Type B pancreatic cell (in vitro differentiated cells): ENCODE measurements at regions not wholly inside any gene's neighbourhood (a gene's known extent, or its start where the extent isn't known, plus 50 kb on each side); places are given as distances from the start of the nearest gene placed in this dataset.
A peak's percentile ranks its signal among the peaks of the same experiment; 100 is the strongest.

ENCODE experiments used
- DNase-seq: peaks from one replicate; pipeline ENCODE4 v3.0.0; 2021; ENCODE audit warnings: mixed read lengths; ENCODE audit not compliant: unreplicated experiment; ENCODE audit errors: extremely low spot score
- H3K27ac Mint-ChIP-seq: 2 replicates; pipeline ENCODE4 v1.8.0; 2021; ENCODE audit warnings: mild to moderate bottlenecking, mixed read lengths
- H3K27me3 Mint-ChIP-seq: 2 replicates; pipeline ENCODE4 v1.8.0; 2021; ENCODE audit warnings: mixed read lengths
- H3K36me3 Mint-ChIP-seq: 2 replicates; pipeline ENCODE4 v1.8.0; 2021; ENCODE audit warnings: mixed read lengths
- H3K4me1 Mint-ChIP-seq: one replicate; pipeline ENCODE4 v1.8.0; 2021; ENCODE audit warnings: mixed read lengths; ENCODE audit not compliant: unreplicated experiment
- H3K4me3 Mint-ChIP-seq: 2 replicates; pipeline ENCODE4 v1.8.0; 2021; ENCODE audit warnings: mild to moderate bottlenecking, mixed read lengths
- H3K9me3 Mint-ChIP-seq: 2 replicates; pipeline ENCODE4 v1.8.0; 2021; ENCODE audit warnings: mixed read lengths
- CTCF ChIP-seq: fragments of 200-600 bp; sonication (generic); conservative IDR thresholded peaks from 2 replicates; pipeline ENCODE4 v1.5.0; 2021; ENCODE audit warnings: antibody characterized with exemption, mild to moderate bottlenecking

GRCh38 chr11:70644343-70645060 lies 246.2 kb downstream of the CTTN start:
- no peak for DNase-seq
- Mint-ChIP-seq H3K27me3 (peaks cover 3% of the 10 kb centered on the region), H3K4me3 (no peak overlapping the region), H3K4me1 (peaks cover 13% of the 10 kb centered on the region), H3K36me3 (no peaks in the 10 kb centered on the region), H3K9me3 (no peaks in the 10 kb centered on the region), H3K27ac (no peak overlapping the region)
- TF ChIP-seq CTCF: no peak

GRCh38 chr11:70645537-70645936 lies 247.2 kb downstream of the CTTN start:
- H3K27me3 Mint-ChIP-seq: peaks cover 3% of the 10 kb centered on the region
- no peak for DNase-seq
- no peak overlapping the region for H3K27ac Mint-ChIP-seq
- H3K9me3 Mint-ChIP-seq: no peaks in the 10 kb centered on the region
- H3K4me1 Mint-ChIP-seq: peaks cover 13% of the 10 kb centered on the region
- H3K4me3 Mint-ChIP-seq: no peak overlapping the region
- no peaks in the 10 kb centered on the region for H3K36me3 Mint-ChIP-seq
- TF ChIP-seq CTCF: no peak

GRCh38 chr11:70646272-70647049 lies 248.1 kb downstream of the CTTN start:
- DNase-seq: no peak
- Mint-ChIP-seq H3K36me3 (no peaks in the 10 kb centered on the region), H3K4me1 (peaks cover 13% of the 10 kb centered on the region), H3K27ac (no peak overlapping the region), H3K27me3 (peaks cover 3% of the 10 kb centered on the region), H3K9me3 (no peaks in the 10 kb centered on the region), H3K4me3 (no peak overlapping the region)
- no peak for TF ChIP-seq CTCF

GRCh38 chr11:70647188-70648166 lies 249.1 kb downstream of the CTTN start:
- Mint-ChIP-seq H3K27me3 (peaks cover 3% of the 10 kb centered on the region), H3K36me3 (no peaks in the 10 kb centered on the region), H3K9me3 (no peaks in the 10 kb centered on the region), H3K27ac (no peak overlapping the region), H3K4me1 (peaks cover 13% of the 10 kb centered on the region), H3K4me3 (no peak overlapping the region)
- no peak for TF ChIP-seq CTCF
- no peak for DNase-seq

- peak; percentile 84 for DNase-seq
- TF ChIP-seq CTCF: no peak
- Mint-ChIP-seq H3K36me3 (no peaks in the 10 kb centered on the region), H3K4me1 (peaks cover 1% of the 10 kb centered on the region), H3K27ac (no peak overlapping the region), H3K4me3 (no peak overlapping the region), H3K27me3 (peaks cover 3% of the 10 kb centered on the region), H3K9me3 (no peaks in the 10 kb centered on the region)
Observed at GRCh38 chr11:70650075-70650909, 252.0 kb downstream of the CTTN start.
